GM21381 (cell line): ENCODE measurements at regions not wholly inside any gene's neighbourhood (a gene's known extent, or its start where the extent isn't known, plus 50 kb on each side); places are given as distances from the start of the nearest gene placed in this dataset.

Source experiments
- ATAC-seq: cut with Tn5 transposase; IDR thresholded peaks from one replicate; pipeline ENCODE4 v1.9.1; 2021; ENCODE audit warnings: mild to moderate bottlenecking, moderate library complexity; ENCODE audit not compliant: unreplicated experiment

DNA sequence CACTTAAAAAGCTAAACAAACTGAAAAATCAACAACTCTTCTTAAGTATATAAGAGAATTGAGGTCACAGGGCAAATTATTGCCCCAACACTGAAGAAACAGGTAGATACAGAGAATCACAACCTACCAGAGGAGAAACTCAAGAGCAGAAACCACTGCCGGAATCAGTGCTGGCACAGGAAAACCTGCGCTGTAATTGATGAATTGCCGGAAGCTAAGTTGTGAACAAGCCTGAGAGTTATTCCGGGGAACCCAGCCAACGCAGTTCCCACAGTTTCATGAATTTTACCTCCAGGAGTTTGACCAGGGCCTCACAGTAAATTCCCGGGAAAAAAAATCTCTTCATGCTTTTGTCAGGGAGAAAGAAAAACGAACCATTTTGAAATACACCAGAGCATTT is 657.1 kb upstream of the BRINP3 start:
- ATAC-seq, result no peak

DNA sequence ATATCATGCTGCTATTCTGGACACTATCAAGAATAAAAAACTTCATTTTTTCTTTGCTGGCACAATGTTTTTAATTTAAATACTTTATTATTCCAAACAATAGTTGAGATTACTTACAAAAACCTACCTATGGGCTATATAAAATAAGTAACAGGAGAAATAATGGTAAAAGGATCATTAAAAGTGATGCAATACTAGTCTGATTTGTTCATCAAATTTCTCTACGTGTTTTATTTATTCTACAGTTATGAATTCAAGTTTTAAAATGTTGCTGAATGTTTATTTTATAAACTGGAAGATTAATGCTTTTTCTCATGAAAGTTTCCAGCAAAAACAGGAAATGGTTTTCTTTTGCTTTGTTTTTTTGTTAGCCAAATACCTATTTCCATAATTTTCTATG is 662.4 kb upstream of the BRINP3 start:
- ATAC-seq, result no peak

DNA sequence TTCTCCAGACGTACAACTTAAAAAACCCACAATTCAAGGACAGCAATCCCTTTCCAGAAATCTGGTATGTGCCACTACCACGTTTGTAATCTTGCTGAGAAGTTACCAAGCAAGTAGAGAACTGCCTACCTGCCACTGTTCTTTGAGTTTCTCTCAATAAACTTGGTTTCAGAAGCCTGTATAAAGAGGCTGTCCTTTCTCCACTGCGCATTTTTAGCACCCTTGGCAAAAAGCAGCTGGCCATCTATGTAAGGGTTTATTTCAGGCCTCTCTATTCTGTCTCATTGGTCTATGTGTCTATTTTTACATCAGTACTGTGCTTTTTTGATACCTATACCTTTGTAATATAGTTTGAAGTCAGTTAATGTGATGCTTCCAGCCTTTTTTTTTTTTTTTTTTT is 665.1 kb upstream of the BRINP3 start:
- ATAC-seq, result no peak

DNA sequence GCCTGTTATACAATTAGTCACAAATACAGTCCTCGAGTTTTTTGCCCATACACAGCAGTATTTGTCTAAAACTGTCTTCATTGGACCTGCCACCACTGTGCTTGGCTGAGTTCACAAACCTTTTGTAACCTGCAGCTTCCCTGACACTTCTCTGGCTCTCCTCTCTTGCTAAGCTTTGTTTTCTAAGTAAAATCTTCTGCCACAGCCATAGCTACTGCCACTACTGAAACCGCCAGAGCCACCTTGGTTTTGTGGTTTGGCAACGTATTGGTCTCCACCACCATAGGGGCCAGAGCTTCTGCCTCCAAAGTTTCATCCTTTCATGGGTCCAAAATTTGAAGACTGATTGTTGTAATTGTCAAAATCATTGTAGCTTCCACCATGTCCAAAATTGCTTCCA is 668.2 kb upstream of the BRINP3 start:
- no peak for ATAC-seq

DNA sequence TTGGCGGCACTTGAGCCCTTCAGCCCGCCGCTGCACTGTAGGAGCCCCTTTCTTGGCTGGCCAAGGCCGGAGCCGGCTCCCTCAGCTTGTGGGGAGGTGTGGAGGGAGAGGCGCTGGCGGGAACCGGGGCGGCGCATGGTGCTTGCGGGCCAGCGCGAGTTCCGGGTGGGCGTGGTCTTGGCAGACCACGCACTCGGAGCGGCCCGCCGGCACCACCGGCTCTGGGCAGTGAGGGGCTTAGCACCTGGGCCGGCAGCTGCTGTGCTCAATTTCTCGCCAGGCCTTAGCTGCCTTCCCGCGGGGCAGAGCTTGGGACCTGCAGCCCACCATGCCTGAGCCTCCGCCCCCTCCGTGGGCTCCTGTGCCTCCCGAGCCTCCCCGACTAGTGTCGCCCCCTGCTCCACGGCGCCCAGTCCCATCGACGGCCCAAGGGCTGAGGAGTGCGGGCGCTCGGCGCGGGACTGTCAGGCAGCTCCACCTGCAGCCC is 673.7 kb upstream of the BRINP3 start:
- no peak for ATAC-seq

DNA sequence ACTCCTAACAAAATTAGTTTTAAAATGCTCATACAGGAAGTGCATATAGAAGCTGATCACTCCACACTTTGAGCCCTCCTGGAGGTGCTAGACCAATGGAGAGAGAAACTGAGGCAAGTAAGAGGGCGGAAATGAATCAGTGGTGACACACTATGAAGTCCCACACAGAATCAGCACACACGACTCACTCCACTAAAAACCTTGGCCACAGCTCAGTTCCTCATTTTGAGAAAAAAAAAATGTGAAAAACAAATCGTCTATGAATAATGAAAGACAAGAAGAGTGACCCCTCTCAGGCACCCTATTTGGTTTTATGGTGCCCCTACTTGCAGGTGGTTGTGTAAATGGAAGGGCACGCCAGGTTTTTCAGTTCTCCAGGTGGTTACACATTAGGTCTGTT is 675.1 kb upstream of the BRINP3 start:
- no peak for ATAC-seq

DNA sequence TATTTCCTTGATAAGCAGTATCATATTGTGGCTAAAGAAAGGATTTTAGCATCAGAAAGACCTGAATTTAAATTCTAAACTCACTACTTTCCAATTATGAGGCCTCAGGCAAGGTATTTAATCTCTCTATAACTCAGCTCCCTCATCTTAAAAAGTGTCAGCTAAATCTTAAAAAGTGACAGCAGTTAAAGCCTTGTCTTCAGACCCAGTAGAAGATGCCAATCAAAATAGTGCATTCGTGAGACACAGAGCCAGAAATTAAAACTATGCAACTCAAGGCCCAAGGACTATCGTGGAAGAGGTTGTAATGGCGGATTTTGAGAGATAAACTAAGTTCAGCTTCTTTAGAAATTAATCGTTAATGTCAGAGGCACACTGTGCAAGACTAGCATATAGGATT is 677.5 kb upstream of the BRINP3 start:
- ATAC-seq, result no peak

DNA sequence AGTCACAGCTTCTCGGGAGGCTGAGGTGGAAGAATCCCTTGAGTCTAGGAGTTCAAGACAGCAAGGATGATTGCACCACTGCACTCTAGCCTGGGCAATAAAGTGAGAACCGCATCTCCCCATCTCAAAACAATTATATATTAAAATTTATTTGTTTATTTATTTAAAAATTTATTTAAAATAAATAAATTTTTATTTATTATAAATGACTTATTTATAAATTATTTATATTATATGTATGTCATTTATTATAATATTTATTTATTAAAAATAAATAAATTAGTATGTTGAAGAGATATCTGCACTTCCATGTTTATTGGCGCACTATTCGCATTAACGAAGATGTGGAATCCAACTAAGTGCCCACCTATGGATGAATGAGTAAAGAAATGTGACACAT is 683.2 kb upstream of the BRINP3 start:
- ATAC-seq, result no peak

DNA sequence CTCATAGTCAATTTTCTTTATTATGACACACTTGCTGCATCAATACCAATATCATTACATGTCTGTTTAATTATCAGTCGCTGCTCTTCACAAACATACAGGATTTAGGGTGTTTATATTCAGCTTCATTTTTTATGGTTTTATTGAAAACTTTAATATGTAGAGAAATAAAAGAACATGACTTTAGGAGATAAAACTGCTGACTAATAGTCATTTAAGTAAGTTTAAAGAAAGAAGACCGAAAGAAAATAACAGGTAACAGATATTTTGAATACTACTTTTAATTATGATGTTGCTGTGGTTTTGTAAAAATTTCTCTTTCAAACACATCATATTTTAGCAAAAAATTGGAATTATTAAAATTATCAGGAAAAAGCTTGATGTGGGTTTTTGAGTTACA is 685.1 kb upstream of the BRINP3 start:
- ATAC-seq, result no peak

DNA sequence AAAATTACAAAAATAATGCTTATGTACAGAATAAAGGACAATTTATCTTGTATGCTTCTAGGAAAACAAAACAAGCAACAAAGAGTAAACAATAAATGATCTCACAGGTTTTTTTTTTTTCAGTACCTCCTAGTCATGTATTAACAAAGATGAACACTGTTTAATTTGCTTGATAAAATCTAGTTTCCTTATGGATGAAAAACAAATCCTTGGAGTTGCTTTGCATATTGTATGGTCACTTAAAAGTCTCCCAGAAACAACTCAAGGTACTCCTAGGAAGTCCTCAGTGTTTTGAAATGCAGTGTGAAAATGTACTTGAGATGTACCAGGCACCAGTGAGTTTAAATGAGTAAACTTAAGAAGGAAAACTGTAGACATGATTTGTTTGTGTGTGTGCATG is 686.0 kb upstream of the BRINP3 start:
- ATAC-seq, result no peak

DNA sequence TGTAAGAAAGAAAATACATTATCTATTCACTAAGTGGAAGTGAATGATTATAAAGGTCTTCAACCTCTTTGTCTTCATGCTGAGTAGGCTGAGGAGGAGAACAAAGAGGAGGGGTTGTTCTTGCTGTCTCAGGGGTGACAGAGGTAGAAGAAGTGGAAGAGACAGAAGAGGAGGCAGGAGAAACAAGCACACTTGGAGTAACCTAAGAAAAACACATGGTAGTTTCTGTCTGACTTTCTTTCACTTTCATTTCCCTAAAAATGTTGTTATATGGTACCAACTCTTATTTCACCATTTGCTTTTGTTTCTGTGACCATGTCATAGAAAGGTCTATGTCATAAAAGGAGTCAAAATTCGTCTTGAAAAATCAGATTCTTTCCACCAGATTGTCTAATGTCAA is 696.6 kb upstream of the BRINP3 start:
- ATAC-seq, result peak; percentile 99

DNA sequence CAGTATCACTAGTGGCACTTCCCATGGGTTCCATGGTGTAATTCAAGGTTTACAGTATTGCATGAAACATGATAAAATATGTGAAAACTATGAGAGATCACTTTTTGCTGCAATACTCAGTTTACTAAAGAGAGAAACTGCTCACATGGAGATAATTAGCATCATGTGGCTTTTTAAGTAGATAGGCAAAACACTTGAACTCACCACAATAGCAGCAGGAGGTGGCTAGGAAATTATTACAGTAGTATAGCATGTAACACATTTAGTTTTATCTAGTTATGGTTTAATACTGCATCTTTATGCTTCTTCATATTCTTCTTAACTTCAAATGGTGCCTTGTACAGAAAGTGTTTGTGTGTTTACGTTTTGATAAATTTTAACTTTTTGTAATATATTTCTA is 698.5 kb upstream of the BRINP3 start:
- no peak for ATAC-seq

DNA sequence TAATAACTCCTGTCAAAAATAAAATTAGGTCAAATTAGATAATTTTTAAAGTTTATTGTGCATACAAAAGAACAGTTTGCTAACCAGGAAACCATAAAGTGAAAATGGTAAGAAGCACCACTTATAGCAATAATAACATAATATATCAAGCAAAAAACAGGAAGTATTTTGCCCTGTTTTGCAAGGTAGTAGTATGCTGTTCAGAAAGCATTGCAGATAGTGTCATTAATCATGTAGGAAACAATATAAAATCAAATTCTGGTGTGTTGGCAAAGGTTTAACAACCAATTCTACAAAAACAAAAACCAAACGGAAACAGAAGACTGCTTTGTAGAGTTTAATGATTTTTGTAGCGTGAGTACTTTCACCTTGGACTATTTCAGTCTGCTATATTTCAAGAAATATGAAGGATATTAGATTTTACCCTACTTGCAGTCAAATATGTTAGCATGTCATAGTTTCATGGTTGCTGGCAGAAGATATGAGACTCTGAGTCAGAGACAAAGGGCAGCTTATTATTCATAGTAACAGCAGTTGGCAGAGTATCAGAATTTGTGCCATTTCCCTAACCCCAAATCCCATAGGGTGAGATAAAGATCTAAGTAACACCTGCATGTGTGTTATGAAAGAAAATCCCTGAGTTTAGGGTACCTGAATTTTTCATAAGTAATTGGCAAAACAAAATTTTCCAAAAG is 729.0 kb upstream of the BRINP3 start:
- ATAC-seq, result no peak

DNA sequence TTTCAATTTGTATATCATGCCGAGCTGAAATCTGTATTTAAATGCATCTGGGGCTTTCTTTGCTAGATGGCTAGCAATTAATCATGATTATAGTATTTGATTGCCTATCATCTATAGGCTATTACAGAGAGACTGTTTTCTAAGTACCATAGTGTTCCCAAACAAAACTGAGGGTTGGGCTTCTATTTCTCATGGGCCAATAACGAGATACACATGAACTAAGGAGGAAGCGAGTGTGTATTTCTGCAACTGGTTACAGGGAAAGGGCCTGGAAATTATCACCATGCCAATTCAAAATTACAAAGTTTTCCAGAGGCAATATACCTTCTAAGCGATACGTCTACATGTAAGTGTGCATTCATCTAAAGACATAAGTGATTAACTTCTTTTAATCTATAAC is 744.5 kb upstream of the BRINP3 start:
- no peak for ATAC-seq

DNA sequence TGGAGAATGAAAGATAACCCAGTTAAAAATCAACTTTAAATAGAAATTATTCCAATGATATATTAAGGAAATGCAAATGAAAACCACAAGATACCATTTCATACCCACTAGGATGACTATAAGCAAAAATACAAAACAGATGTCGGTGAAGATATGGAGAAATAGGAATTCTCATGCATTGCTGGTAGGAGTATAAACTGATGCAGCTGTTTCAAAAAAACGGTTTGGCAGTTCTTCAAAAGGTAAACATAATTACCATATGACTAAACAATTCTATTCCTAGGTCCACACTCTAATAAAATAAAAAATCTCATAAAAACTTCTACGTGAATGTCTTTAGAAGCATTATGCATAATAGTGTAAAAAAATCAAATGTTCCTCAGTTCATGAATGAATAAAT is 763.3 kb upstream of the BRINP3 start:
- ATAC-seq, result no peak

DNA sequence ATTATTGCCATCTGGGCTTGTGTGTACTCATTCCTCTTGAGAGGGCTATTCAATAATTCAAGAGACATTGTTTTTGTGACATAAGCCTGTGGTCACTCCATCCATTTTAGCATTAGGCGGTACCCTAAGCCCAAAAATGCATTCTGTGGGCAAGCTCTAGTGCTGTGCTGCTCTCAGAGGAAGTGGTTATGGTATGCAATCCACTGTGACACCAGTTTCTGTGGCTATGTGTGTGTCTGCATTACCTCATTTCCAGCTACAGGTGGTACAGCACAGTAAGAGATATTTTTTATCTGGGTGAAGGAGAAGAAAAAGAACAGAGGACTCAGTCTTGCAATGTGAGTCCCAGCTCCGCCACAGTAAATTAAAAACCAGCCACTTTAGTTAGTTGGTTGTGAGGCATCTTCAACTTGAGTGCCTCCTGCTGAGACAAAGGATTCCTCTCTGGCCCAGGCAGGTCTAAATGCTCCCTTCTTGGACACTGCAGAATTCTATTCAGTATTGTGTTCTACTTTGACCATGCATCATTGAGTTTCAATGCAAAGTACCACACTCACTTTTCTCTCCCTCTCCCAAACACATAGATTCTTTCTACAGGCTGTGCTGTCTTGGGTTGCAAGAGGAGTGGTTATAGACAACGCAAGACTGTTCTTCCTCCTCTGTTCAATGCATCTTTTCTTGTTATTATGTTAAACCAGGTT is 777.8 kb upstream of the BRINP3 start:
- ATAC-seq, result no peak

DNA sequence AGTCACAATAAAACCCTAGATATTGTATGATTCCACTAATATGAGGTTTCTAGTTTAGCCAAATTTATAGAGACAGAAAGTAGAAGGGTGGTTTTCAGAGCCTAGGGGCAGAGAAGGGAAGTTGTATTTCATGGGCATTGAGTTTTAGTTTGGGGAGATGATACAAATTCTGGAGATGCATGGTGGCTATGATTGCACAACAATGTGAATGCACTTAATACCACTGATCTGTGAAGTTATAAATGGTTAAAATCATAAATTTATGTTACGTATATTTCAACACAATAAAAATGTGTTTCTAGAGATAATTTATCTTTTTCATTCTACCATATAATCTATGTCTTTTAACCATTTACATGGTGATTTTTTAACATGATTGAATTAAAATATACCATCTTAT is 779.3 kb upstream of the BRINP3 start:
- no peak for ATAC-seq

DNA sequence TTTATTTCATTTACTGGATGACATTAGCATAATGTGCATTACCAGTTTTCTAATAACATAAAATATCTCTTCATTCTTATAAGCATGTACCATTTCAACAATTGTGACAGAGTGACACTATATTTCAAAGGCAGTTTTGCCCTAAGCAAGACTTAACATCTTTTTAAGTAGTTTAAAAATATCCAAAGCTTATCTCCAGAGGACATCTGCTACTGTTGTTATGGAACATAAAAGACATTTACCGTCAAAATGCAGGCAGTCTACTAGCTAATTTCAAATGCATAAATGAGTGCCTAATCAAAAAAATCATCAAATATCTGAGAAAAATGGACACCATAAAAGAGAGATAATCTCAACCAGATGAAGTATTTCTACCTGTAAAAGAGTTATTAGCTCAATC is 782.4 kb upstream of the BRINP3 start:
- no peak for ATAC-seq

DNA sequence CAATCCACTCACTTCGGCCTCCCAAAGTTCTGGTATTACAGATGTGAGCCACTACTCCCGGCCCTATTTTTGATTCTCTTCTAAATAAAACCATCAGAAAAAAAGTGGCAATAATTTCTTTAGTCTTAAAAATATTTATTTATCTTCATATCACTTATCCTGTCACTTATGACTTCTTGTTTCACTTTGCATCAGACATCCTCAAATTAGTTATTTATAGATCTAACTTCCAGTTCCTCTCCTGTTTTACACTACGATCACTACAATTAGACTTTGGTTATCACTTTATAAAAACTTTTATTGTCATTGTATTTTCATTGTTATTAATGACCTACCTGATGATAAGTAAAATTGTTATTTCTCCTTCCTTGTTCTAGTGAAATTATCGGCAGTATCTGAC is 783.4 kb upstream of the BRINP3 start:
- no peak for ATAC-seq

DNA sequence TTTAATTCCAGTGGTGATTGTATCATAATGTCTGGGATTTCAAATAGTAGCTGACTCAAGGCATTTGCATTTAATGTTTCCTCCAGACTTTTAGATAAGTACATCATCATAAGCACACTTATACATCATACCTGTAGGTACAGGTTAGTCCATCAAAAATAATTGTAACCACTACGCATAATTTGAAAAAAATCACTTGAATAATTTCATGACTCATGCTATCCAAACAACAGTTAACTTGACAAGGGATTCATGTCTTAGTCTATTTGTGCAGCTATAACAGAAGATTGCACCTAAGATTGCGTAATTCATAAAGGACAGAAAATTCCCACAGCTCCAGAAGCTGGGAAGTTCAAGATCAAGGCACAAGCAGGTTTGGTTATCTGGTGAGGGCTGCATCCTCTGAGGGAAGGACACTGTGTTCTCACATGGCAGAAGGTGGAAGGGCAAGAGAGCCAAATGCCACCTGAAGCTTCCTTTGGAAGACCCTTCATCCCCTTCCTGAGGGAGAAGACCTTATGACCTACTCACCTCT is 801.7 kb upstream of the BRINP3 start:
- no peak for ATAC-seq

DNA sequence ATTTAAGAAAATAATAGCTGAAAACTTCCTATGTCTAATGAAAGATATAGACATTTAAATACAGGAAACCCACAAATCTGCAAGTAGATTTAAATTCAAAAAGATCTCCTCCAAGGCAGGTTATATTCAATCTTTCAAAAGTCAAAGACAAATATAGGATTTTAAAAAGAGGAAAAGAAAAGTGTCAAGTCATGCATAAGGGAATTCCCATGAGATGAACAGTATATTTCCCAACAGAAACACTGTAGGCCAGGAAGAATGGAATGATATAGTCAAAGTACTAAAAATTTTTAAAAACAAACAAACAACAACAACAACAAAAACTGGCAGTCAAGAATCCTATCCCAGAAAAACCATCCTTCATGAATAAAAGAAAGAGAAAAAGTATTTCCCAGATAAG is 806.5 kb upstream of the BRINP3 start:
- no peak for ATAC-seq

DNA sequence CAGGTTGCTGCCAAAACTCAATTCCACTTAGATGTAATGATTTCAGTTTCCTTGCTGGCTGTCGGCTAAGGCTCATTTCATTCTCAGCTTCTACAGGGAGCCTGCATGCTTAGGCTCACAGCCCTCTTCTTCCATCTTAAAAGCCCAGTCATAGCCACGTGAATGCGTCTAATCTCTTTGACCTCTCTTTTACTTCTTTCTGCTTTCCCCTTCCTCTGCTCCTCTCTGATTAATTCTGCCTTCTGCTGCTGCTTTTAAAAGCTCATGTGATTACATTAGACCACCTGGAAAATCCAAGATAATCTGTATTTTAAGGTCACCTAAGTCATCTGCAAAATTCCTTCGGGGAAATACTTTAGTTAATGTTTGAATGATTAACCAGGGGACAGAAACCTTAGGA is 812.8 kb upstream of the BRINP3 start:
- ATAC-seq, result no peak

DNA sequence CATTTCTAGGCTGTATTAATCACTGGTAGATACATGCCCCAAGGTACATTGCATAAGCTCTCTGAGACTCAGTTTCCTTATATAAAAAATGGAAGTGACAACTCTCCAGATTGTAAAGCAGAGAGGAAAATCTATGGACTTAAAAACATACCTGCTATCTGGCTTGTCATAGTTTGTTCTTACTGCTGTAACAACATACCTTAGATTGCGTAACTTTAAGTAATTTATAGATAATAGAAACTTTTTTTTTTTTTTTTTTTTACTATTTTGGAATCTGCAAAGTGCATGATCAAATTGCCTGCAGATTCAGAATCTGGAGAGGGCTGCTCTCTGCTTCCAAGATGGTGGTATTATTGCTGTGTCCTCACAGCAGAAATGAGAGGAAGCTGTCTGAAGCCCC is 827.7 kb upstream of the BRINP3 start:
- ATAC-seq, result no peak
